GM12874 (cell line): ENCODE measurements at regions not wholly inside any gene's neighbourhood (a gene's known extent, or its start where the extent isn't known, plus 50 kb on each side); places are given as distances from the start of the nearest gene placed in this dataset.

Experiments
- TF ChIP-seq, protein P1 (sequence below): IDR thresholded peaks from 2 replicates; pipeline ENCODE4 v1.5.1; 2011; ENCODE audit warnings: low read depth, mild to moderate bottlenecking, control low read depth, low read length, moderate library complexity; ENCODE audit not compliant: insufficient read depth

DNA sequence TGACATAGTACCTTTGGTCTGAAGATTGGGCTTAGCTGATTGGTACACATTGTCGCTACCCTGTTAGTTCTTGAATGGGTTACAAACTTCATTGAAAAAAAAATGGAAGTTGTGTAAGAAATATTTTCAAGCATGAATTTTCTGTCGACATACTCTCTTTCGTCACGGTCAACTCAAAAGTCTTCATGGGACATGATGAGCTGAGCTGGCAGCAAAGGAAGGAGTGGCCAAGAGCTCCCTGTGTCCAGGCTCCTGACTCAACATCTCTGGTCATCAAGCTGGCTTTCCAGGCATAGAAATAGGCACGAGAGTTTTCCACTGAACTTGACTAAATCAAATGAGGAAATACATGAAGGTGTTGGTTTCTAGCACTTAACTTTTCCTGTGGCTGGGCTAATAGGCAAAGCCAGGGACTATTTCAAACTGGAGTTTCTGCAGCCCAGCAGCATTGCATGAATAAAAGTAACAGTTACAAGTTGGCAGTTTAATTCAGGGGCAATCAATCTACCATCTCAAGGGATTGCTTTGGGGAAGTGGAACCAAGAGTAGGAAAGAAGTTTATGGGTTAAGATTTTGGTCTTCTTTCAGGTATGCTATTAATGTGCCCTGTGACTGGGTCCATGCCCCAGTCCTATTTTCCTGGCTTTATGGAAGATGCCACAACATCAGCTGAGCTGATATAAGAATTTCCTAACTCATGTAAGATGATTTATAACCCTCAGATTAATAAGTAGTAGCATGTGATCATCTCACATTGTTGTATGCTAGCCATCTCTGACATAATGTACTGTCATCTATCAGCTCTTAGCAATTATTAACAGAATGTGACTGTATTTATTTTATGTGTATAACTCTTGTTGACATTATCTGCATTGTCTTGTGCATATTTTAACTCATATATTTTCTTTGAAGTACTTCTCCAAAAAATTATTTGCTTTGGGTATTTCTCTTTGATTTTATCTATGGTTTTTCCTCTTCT is 385.8 kb downstream of the DLEU7 start:
- TF ChIP-seq, protein P1, sequence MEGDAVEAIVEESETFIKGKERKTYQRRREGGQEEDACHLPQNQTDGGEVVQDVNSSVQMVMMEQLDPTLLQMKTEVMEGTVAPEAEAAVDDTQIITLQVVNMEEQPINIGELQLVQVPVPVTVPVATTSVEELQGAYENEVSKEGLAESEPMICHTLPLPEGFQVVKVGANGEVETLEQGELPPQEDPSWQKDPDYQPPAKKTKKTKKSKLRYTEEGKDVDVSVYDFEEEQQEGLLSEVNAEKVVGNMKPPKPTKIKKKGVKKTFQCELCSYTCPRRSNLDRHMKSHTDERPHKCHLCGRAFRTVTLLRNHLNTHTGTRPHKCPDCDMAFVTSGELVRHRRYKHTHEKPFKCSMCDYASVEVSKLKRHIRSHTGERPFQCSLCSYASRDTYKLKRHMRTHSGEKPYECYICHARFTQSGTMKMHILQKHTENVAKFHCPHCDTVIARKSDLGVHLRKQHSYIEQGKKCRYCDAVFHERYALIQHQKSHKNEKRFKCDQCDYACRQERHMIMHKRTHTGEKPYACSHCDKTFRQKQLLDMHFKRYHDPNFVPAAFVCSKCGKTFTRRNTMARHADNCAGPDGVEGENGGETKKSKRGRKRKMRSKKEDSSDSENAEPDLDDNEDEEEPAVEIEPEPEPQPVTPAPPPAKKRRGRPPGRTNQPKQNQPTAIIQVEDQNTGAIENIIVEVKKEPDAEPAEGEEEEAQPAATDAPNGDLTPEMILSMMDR, result no peak

- TF ChIP-seq, protein P1, result no peak
These were observed 384.4 kb downstream of the DLEU7 start for GRCh38 chr13:50459046-50459445.

DNA sequence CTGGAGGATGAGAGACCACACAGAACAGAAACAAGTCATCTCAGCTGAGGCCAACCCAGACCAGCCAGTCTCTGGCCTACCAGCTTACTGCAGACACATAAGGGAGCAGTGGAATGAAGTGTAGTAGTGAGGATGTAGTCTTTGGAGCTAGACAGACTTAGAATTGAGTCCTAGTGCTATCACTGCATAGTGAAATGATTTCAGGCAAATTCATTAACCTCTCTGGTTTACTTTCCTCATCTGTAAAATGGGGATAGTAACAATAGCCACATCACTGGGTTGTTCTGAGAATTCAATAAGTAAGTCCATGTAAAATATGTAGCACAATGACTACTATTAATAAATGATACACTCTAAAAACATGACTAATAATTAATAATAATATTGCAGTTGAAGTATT is 383.8 kb downstream of the DLEU7 start:
- TF ChIP-seq, protein P1, result no peak

GRCh38 chr13:50460358-50460757 is 383.1 kb downstream of the DLEU7 start:
- TF ChIP-seq, protein P1, result no peak

GRCh38 chr13:50461189-50461588 is 382.3 kb downstream of the DLEU7 start:
- TF ChIP-seq, protein P1, result no peak

- TF ChIP-seq, protein P1, result no peak
These were observed 379.8 kb downstream of the DLEU7 start for GRCh38 chr13:50463719-50464118.

DNA sequence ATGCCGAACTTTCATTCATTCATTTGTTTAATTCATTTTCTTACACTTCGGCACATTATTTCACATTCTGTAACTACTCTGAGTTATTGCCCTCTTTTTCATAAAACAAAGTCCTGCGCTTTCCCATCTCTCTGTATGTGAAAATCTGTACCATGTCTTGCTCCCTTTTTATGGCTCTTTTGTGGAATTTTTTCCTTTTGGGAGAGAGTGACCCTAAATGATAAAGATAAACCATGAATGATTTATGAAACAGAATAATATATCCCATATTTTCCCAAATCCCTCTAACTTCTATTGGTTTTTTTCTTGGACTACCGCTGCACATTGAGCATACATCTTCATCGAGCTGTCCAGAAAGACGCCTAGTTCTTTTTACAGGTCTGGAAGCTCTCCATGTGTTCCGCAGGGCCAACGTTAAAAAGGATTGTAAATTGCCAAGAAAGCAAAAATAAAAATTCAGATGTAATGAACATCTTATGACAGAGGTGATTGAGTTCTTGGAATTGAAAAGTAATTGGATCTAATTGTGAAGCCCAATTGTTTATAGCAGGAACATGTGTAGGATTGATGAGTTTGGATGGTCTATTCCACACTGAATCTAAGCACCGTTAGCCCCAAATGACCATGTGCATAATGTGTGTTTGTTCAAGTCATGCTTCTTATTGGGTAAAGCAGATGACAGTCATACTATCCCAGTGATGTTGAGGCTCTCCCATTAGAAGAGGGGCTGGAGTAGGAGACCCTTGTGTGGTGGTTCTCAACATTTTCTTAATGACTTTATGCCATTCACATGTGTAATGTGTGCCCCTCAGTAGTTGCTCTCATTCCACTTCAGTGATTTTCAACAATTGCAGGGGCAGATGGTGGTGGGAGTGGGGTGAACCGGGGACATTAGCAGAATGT is 378.9 kb downstream of the DLEU7 start:
- TF ChIP-seq, protein P1, result no peak
